Effector CD8-positive, alpha-beta T cell (primary cell): ENCODE measurements at regions not wholly inside any gene's neighbourhood (a gene's known extent, or its start where the extent isn't known, plus 50 kb on each side); places are given as distances from the start of the nearest gene placed in this dataset.

Experiments used
- DNase-seq: peaks from one replicate; lab custom pipeline; 2025; lab: John Stamatoyannopoulos, UW

- no peak for DNase-seq
Measured at GRCh38 chr10:128281861-128282260, 155.6 kb upstream of the MKI67 start.

GRCh38 chr10:128286141-128286761 lies 160.0 kb upstream of the MKI67 start:
- no peak for DNase-seq

- no peak for DNase-seq
Measured at GRCh38 chr10:128286762-128287500, 160.7 kb upstream of the MKI67 start.

- no peak for DNase-seq
Measured at GRCh38 chr10:128287921-128288320, 161.7 kb upstream of the MKI67 start.

- DNase-seq = no peak
Measured at GRCh38 chr10:128289621-128290020, 163.4 kb upstream of the MKI67 start.

- no peak for DNase-seq
Measured at GRCh38 chr10:128295003-128295402, 168.8 kb upstream of the MKI67 start.

- no peak for DNase-seq
Measured at GRCh38 chr10:128296253-128297007, 170.2 kb upstream of the MKI67 start.

GRCh38 chr10:128297709-128298378 lies 171.6 kb upstream of the MKI67 start:
- DNase-seq = no peak

GRCh38 chr10:128298587-128298986 lies 172.4 kb upstream of the MKI67 start:
- no peak for DNase-seq

GRCh38 chr10:128300290-128300824 lies 174.1 kb upstream of the MKI67 start:
- DNase-seq = no peak

GRCh38 chr10:128301051-128301450 lies 174.8 kb upstream of the MKI67 start:
- no peak for DNase-seq

GRCh38 chr10:128302808-128303207 lies 176.6 kb upstream of the MKI67 start:
- DNase-seq = no peak

GRCh38 chr10:128304271-128304670 lies 178.0 kb upstream of the MKI67 start:
- no peak for DNase-seq

- no peak for DNase-seq
Measured at GRCh38 chr10:128305601-128306345, 179.6 kb upstream of the MKI67 start.

- no peak for DNase-seq
Measured at GRCh38 chr10:128306535-128306934, 180.3 kb upstream of the MKI67 start.

GRCh38 chr10:128306966-128307365 lies 180.7 kb upstream of the MKI67 start:
- no peak for DNase-seq

- DNase-seq = no peak
Measured at GRCh38 chr10:128307820-128308219, 181.6 kb upstream of the MKI67 start.

- DNase-seq = no peak
Measured at GRCh38 chr10:128310971-128311658, 184.9 kb upstream of the MKI67 start.

GRCh38 chr10:128312250-128312649 lies 186.0 kb upstream of the MKI67 start:
- no peak for DNase-seq

- DNase-seq = no peak
Measured at GRCh38 chr10:128314686-128315085, 188.5 kb upstream of the MKI67 start.
